ENCODE measurements at regions not wholly inside any gene's neighbourhood (a gene's known extent, or its start where the extent isn't known, plus 50 kb on each side); places are given as distances from the start of the nearest gene placed in this dataset.

- peaks cover 18% of the 10 kb centered on the region for H3K27me3 Mint-ChIP-seq
- H3K36me3 ChIP-seq (replicated peaks in 1 of 2; ENCODE audit: control extremely low read depth in 1 of 2, control insufficient read depth in 1 of 2, extremely low read depth in 1 of 2, insufficient read depth in 2 of 2, low read length in 1 of 2), result no peaks in the 10 kb centered on the region
- H3K4me2 ChIP-seq (replicated peaks; ENCODE audit: low read depth, low read length, poor library complexity, severe bottlenecking), result no peak overlapping the region
- ChIA-PET POLR2A (no interaction called here), CTCF (no interaction called here)
- no peak overlapping the region for H3K9ac ChIP-seq (ENCODE audit: low read length)
- H3K4me3 Mint-ChIP-seq, result no peak overlapping the region
- no peaks in the 10 kb centered on the region for H3K9me3 Mint-ChIP-seq (ENCODE audit: insufficient read depth)
- H3K4me1 ChIP-seq (ENCODE audit: control insufficient read depth in 2 of 2, insufficient read depth in 2 of 2, low read length in 2 of 2), result no peaks in the 10 kb centered on the region
- DNase-seq, result no peak
- no peak overlapping the region for H3K27ac Mint-ChIP-seq
- no CpG with 5 or more reads among the region's 3 CpGs for WGBS (ENCODE audit: insufficient coverage)
- H3K79me2 ChIP-seq (ENCODE audit: control insufficient read depth, insufficient read depth, low read length), result no peaks in the 10 kb centered on the region
- no peaks in the 10 kb centered on the region for H3K4me1 Mint-ChIP-seq
- intact Hi-C loops (cut with micrococcal nuclease), result no loop called here
- H3K4me3 ChIP-seq (ENCODE audit: control extremely low read depth in 1 of 5, extremely low read depth in 1 of 5, insufficient read depth in 1 of 5, low read depth in 2 of 5, low read length in 4 of 5), result no peak overlapping the region
- H3K27me3 ChIP-seq (replicated peaks in 1 of 4; ENCODE audit: control extremely low read depth in 1 of 4, control insufficient read depth in 3 of 4, insufficient read depth in 4 of 4, low read length in 3 of 4), result peaks cover 0 to 8% (median 5%) of the 10 kb centered on the region in 4 experiments
- no peak overlapping the region for H3K27ac ChIP-seq (ENCODE audit: low read length in 2 of 2)
- no peak for TF ChIP-seq EZH2 (IDR thresholded peaks at IDR 0.05; ENCODE audit: borderline replicate concordance, insufficient read depth, low read depth, low read length, poor library complexity, severe bottlenecking)
- TF ChIP-seq, protein P1, sequence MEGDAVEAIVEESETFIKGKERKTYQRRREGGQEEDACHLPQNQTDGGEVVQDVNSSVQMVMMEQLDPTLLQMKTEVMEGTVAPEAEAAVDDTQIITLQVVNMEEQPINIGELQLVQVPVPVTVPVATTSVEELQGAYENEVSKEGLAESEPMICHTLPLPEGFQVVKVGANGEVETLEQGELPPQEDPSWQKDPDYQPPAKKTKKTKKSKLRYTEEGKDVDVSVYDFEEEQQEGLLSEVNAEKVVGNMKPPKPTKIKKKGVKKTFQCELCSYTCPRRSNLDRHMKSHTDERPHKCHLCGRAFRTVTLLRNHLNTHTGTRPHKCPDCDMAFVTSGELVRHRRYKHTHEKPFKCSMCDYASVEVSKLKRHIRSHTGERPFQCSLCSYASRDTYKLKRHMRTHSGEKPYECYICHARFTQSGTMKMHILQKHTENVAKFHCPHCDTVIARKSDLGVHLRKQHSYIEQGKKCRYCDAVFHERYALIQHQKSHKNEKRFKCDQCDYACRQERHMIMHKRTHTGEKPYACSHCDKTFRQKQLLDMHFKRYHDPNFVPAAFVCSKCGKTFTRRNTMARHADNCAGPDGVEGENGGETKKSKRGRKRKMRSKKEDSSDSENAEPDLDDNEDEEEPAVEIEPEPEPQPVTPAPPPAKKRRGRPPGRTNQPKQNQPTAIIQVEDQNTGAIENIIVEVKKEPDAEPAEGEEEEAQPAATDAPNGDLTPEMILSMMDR (IDR thresholded peaks at IDR 0.05), result no peak
- no peak for ATAC-seq (ENCODE audit: low read depth)
- H3K9me3 ChIP-seq (ENCODE audit: control extremely low read depth in 1 of 3, control insufficient read depth in 2 of 3, insufficient read depth in 1 of 3, low read length in 2 of 3), result no peaks in the 10 kb centered on the region
- no peak overlapping the region for H2AFZ ChIP-seq (ENCODE audit: insufficient read depth, low read depth, low read length, poor library complexity, severe bottlenecking)
- no peaks in the 10 kb centered on the region for H4K20me1 ChIP-seq (ENCODE audit: control insufficient read depth, insufficient read depth, low read length, poor library complexity, severe bottlenecking)
Measured at GRCh38 chr9:21744320-21744719, 58.1 kb upstream of the MTAP start.

DNA sequence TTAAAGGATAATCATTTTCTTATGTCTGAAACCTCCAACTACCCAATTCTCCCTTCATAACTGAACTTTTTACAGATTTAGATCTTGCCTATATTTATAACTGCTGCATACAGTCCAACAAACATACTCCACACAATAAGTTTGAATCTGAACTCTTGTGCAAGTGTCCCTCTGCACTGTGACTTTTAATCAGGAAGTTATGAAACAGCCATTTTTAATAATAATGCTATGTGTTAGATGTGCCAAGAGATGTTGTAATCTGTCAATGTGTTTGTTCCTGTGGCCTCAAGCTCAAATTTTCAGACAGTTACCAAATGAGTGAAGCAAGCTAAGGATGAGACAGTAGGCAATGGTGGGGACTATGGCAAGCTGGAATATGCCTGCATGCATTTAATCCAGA lies 57.6 kb upstream of the MTAP start:
- H3K9me3 ChIP-seq (ENCODE audit: control extremely low read depth in 1 of 3, control insufficient read depth in 2 of 3, insufficient read depth in 1 of 3, low read length in 2 of 3), result no peaks in the 10 kb centered on the region
- no peaks in the 10 kb centered on the region for H3K4me1 Mint-ChIP-seq
- H3K79me2 ChIP-seq (ENCODE audit: control insufficient read depth, insufficient read depth, low read length), result no peaks in the 10 kb centered on the region
- no peak overlapping the region for H3K27ac ChIP-seq (ENCODE audit: low read length in 2 of 2)
- no peak overlapping the region for H3K27ac Mint-ChIP-seq
- H3K27me3 Mint-ChIP-seq, result peaks cover 14% of the 10 kb centered on the region
- H3K4me3 ChIP-seq (ENCODE audit: control extremely low read depth in 1 of 5, extremely low read depth in 1 of 5, insufficient read depth in 1 of 5, low read depth in 2 of 5, low read length in 4 of 5), result no peak overlapping the region
- H4K20me1 ChIP-seq (ENCODE audit: control insufficient read depth, insufficient read depth, low read length, poor library complexity, severe bottlenecking), result no peaks in the 10 kb centered on the region
- no peaks in the 10 kb centered on the region for H3K36me3 ChIP-seq (replicated peaks in 1 of 2; ENCODE audit: control extremely low read depth in 1 of 2, control insufficient read depth in 1 of 2, extremely low read depth in 1 of 2, insufficient read depth in 2 of 2, low read length in 1 of 2)
- TF ChIP-seq, protein P1 (IDR thresholded peaks at IDR 0.05), result no peak
- no peak for TF ChIP-seq EZH2 (IDR thresholded peaks at IDR 0.05; ENCODE audit: borderline replicate concordance, insufficient read depth, low read depth, low read length, poor library complexity, severe bottlenecking)
- no peaks in the 10 kb centered on the region for H3K9me3 Mint-ChIP-seq (ENCODE audit: insufficient read depth)
- no peak for DNase-seq
- ATAC-seq (ENCODE audit: low read depth), result no peak
- H3K9ac ChIP-seq (ENCODE audit: low read length), result no peak overlapping the region
- H2AFZ ChIP-seq (ENCODE audit: insufficient read depth, low read depth, low read length, poor library complexity, severe bottlenecking), result no peak overlapping the region
- H3K4me3 Mint-ChIP-seq, result no peak overlapping the region
- intact Hi-C loops (cut with micrococcal nuclease), result no loop called here
- POLR2A ChIA-PET, result no interaction called here
- CTCF ChIA-PET, result no interaction called here
- no peaks in the 10 kb centered on the region for H3K4me1 ChIP-seq (ENCODE audit: control insufficient read depth in 2 of 2, insufficient read depth in 2 of 2, low read length in 2 of 2)
- H3K4me2 ChIP-seq (replicated peaks; ENCODE audit: low read depth, low read length, poor library complexity, severe bottlenecking), result no peak overlapping the region
- peaks cover 0 to 9% (median 6%) of the 10 kb centered on the region in 4 experiments for H3K27me3 ChIP-seq (replicated peaks in 1 of 4; ENCODE audit: control extremely low read depth in 1 of 4, control insufficient read depth in 3 of 4, insufficient read depth in 4 of 4, low read length in 3 of 4)
